NCI-H524 treated with DMSO at 0.1 percent for 48 hours (cell line): ENCODE measurements at regions not wholly inside any gene's neighbourhood (a gene's known extent, or its start where the extent isn't known, plus 50 kb on each side); places are given as distances from the start of the nearest gene placed in this dataset.
A peak's percentile ranks its signal among the peaks of the same experiment; 100 is the strongest.
"Not testable (repeated sequence)": the region's sequence is repeated elsewhere in the genome, so short reads cannot be mapped to it uniquely, and the experiment has no call there.

Experiments used
- DNase-seq: peaks from one replicate; lab custom pipeline; 2025; lab: John Stamatoyannopoulos, UW

GRCh38 chr1:177413982-177414596 lies 243.3 kb downstream of the BRINP2 start:
- DNase-seq, result no peak

GRCh38 chr1:177411381-177411780 lies 240.6 kb downstream of the BRINP2 start:
- peak; percentile 56 for DNase-seq

GRCh38 chr1:177410179-177410766 lies 239.5 kb downstream of the BRINP2 start:
- DNase-seq, result no peak

GRCh38 chr1:177406323-177406722 lies 235.6 kb downstream of the BRINP2 start:
- not testable (repeated sequence) for DNase-seq

DNA sequence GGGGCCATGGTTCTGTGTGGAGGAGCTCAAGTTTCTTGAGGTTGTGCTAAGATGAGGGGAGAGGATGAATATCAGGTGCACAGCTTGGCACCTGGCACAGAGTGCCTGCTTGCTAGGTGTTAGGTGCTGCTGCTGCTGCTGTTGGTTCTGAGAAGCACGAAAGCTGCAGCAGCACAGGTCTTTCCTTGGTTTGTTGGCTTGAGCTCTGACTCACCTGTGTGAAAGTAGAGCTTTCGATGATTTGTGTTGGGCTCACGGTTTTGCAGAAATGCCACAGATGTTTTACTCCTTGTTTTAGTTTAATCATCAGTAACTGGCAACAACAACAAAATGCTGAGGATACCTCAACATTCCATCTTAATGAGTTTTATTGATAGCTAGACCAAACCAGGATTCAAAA lies 221.6 kb downstream of the BRINP2 start:
- no peak for DNase-seq

DNA sequence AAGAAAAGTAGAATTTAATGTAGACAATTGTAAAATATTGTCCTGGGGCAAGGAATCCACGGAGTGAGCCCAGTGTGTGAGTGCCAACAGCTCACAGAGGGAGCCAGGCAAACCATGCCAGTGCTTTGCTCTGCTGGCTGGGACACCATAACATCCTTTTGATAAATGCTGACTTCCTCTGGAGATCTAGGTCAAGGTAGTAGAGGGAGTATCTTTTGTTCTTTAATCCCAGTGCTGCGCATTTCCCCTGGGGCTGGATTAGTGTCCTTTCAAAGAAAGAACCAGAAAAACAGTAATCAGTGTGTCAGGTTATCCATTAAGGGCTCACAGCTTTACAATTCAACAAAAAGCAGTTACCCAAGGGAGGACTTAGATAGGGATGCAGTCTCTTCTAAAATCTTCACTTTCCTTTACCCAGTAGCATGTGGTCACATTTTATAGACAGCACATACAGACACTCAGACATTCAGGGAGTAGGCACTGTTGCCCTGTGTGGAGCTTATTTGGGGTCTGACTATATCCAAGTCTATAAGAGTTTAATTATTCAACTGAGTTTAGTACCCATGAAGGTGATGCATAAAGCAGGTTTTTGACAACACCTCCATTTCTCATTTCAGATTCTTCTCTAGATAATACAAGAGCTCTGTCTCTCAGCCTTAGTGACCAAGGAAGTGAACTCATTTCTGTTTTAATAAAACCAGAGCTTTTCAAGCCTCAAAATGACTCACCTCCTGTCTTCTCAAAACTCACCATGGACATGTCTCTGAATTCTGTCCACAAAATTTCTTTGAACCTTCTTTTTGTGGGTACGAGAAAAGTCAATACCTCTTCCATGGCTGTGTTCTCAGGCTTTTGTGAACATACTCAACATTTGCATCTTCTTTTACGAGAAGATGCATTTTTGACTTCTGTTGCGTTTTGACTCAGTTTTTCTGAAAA lies 215.3 kb downstream of the BRINP2 start:
- no peak for DNase-seq

- no peak for DNase-seq
Measured at GRCh38 chr1:177384461-177384860, 213.7 kb downstream of the BRINP2 start.

DNA sequence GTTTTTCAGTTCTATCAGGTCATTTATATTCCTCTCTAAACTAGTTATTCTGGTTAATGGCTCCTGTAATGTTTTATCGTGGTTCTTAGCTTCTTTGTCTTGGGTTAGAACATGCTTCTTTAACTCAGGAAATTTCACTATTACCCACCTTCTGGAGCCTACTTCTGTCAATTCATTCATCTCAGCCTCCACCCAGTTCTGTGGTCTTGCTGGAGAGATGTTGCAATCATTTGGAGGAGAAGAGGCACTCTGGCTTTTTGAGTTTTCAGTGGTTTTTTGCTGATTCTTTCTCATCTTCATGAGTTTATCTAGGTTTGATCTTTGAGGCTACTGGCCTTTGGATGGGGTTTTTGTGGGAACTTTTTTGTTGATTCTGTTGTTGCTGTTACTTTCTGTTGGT lies 213.0 kb downstream of the BRINP2 start:
- DNase-seq, result no peak

GRCh38 chr1:177377866-177378265 lies 207.1 kb downstream of the BRINP2 start:
- DNase-seq, result no peak

GRCh38 chr1:177368255-177368654 lies 197.5 kb downstream of the BRINP2 start:
- DNase-seq, result no peak

DNA sequence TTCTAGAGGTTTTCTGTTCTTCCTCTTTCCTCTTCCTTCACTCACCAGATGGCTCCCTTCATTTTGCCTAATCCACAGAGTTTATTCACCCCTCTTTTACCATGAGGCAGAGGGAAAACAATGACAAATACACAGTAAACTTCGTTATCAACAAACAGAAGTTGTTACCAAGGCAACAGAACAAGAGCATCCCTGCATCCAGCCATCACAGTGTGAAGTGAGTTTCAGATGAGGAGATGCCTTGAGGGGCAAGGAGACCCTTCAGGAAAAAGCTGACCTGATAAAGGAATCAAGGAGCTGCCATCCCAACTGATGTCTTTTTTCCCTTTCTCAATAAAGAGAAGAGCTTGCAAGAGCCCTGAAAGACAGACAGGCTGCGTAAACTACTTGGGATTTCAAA lies 195.3 kb downstream of the BRINP2 start:
- no peak for DNase-seq

- DNase-seq, result no peak
Measured at GRCh38 chr1:177360791-177361190, 190.0 kb downstream of the BRINP2 start.

DNA sequence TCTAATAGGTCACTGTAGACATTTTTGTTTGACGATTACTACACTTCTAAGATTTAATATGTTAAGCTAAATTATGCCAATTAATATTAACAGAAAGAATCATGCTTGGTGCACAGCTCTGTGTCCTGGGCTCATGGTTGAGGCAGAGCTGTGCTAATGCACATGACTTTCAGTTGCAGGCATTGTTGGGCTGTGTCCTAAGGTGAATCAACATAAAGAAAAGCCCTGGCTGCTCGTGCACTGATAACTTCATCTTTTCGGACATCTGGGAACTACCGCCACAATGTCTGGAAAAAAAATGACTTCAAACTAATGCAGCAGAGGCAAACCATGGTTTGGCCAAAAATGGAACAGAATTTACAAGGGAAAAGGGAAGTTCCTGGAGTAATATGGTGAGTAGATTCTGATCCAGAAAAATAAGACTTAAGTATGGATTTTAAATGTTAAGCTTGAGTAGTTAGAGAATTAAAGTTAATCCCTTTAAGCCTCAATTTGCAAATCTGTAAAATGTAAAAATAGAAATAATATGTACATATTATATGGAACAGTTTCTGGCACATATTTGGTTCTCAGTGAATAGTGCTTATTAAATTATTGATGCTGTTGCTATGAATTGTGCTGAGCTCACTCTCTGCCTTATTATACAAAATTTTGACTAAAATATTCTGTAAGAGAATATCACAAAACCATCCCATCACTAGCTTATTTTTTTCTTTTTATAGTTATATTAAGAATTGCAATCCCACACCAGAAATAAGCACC lies 186.1 kb downstream of the BRINP2 start:
- no peak for DNase-seq

DNA sequence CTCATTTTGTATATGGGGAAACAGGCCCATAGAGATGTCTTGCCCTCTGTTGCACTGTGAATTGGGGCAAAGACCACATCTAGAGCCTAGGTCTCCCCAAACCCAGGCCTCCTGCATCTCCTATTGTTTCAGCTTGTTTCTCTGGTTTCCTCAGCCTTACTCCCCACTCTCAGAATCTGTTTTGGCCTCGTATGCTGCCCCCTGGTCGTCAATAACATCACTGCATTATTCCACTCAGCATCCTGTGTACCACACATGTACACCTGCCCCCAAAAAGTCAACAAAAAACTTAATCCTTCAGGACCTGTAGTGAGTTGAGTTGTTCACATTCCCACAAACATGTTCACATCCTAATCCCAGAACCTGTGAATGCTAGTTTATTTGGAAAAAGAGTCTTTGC lies 184.8 kb downstream of the BRINP2 start:
- DNase-seq, result no peak

GRCh38 chr1:177354247-177354646 lies 183.5 kb downstream of the BRINP2 start:
- DNase-seq, result peak; percentile 56

DNA sequence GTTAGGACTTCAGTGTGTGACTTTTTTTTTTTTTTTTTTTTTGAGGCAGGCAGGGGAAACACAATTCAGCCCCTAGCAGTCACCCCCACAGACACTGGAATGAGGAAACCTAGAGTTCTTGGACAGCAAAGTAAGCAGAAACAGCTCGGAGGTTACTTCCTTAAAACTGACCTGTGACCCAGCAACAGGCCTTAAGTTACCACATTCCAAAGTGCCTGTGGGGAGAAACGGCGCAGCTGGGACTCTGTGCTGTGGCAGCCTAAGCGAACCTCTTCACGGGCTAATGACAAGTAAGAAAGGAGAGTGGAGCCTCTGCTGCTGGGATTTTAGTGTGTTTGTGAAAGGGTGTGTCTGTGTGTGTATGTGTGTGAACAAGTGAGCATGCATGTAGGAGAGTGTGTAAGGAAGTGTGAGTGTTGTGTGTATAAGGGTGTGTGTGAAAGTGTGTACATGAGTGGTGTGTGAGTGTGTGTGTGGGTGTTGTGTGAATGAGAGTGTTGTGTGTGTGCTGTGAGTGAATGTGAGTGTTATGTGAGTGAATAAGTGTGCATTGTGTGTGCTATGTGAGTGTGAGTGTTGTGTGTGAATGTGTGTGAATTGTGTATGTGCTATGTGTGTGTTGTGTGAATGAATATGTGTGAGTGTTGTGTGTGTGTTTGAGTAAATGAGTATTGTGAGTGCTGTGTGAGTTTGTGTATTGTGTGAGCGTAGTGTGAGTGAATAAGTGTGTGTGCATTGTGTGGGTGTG lies 180.8 kb downstream of the BRINP2 start:
- no peak for DNase-seq

GRCh38 chr1:177346790-177347359 lies 176.1 kb downstream of the BRINP2 start:
- DNase-seq, result no peak

GRCh38 chr1:177343445-177343844 lies 172.7 kb downstream of the BRINP2 start:
- DNase-seq, result no peak

GRCh38 chr1:177341773-177342172 lies 171.0 kb downstream of the BRINP2 start:
- DNase-seq, result no peak

DNA sequence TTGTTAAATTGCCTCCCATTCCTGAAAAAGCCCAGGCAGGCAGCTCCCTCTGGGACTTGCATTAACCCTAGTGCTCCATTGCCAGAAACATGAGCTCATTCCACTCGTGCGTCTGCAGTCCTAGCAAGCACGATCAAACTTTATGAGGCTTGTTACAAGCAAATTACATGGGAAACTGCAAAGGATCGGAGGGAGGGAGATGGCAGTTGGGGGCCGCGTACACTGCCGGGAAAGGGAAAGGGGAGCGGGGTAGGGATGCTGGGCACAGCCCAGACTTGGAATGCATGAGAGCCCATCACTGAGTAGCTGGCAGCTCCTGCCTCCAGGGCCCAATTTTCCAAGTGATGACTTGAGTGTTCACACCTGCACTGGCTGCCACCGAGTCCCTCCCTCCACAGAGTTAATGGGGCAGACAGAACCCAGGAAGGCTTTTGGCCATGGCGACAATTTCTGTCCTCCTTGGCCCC lies 169.9 kb downstream of the BRINP2 start:
- DNase-seq, result no peak

- DNase-seq, result no peak
Measured at GRCh38 chr1:177338376-177338775, 167.6 kb downstream of the BRINP2 start.
